NT2/D1 (cell line): ENCODE measurements at regions not wholly inside any gene's neighbourhood (a gene's known extent, or its start where the extent isn't known, plus 50 kb on each side); places are given as distances from the start of the nearest gene placed in this dataset.

Experiments used
- SUZ12 ChIP-seq: IDR thresholded peaks from 2 replicates; pipeline ENCODE4 v1.6.1; 2011; ENCODE audit not compliant: insufficient read length, insufficient read depth; ENCODE audit errors: extremely low read depth
- YY1 ChIP-seq: IDR thresholded peaks from 2 replicates; pipeline ENCODE4 v1.6.1; 2011; ENCODE audit not compliant: insufficient read length, insufficient read depth
- ZNF274 ChIP-seq: IDR thresholded peaks from 2 replicates; pipeline ENCODE4 v1.6.1; 2011; ENCODE audit warnings: mild to moderate bottlenecking, low read depth, low read length

- TF ChIP-seq YY1 (no peak), ZNF274 (no peak), SUZ12 (no peak)
These were observed 292.4 kb upstream of the PWP1 start for GRCh38 chr12:107393043-107393717.
